ENCODE measurements at regions not wholly inside any gene's neighbourhood (a gene's known extent, or its start where the extent isn't known, plus 50 kb on each side); places are given as distances from the start of the nearest gene placed in this dataset.

- Histone ChIP-seq H3K79me2 (no peaks in the 10 kb centered on the region), H3K9me3 (ENCODE audit: control insufficient read depth, low read length) (no peaks in the 10 kb centered on the region), H3K36me3 (ENCODE audit: control insufficient read depth, insufficient read depth, low read length) (no peaks in the 10 kb centered on the region), H3K9ac (no peak overlapping the region), H3K4me2 (ENCODE audit: low read length) (no peak overlapping the region), H3K4me1 (peaks cover 2% of the 10 kb centered on the region), H2AFZ (no peak overlapping the region), H3K27me3 (ENCODE audit: control insufficient read depth, insufficient read depth, low read length) (no peaks in the 10 kb centered on the region), H3K4me3 (ENCODE audit: low read depth, low read length) (no peak overlapping the region), H3K27ac (no peak overlapping the region)
- TF ChIP-seq CTCF (IDR thresholded peaks at IDR 0.05), result no peak
Measured at GRCh38 chr10:128206676-128207075, 80.5 kb upstream of the MKI67 start.

DNA sequence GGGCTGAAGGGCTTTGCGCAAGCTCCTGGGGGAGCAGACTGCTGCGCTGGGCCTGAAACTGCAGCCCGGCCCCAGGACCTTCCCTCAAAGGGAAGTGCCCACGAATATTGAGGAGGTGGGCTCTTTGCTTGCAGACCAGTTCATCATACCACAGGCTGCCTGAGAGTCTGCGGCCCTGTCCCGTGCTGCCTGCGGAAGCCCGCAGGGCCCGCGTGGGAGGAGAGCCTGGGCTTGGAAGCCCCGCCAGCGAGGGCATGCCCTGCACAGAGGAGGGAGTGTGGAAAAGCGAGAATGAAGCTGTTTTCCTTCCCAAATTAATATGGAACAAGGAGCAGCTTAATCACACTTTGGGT lies 83.6 kb upstream of the MKI67 start:
- H3K27ac ChIP-seq, result no peak overlapping the region
- no peaks in the 10 kb centered on the region for H3K27me3 ChIP-seq (ENCODE audit: control insufficient read depth, insufficient read depth, low read length)
- peak overlapping the region; percentile 93 for H2AFZ ChIP-seq
- H3K9me3 ChIP-seq (ENCODE audit: control insufficient read depth, low read length), result no peaks in the 10 kb centered on the region
- no peak overlapping the region for H3K9ac ChIP-seq
- TF ChIP-seq CTCF (IDR thresholded peaks at IDR 0.05), result no peak
- no peak overlapping the region for H3K4me2 ChIP-seq (ENCODE audit: low read length)
- peaks cover 2% of the 10 kb centered on the region for H3K4me1 ChIP-seq
- no peaks in the 10 kb centered on the region for H3K79me2 ChIP-seq
- H3K36me3 ChIP-seq (ENCODE audit: control insufficient read depth, insufficient read depth, low read length), result no peaks in the 10 kb centered on the region
- no peak overlapping the region for H3K4me3 ChIP-seq (ENCODE audit: low read depth, low read length)

DNA sequence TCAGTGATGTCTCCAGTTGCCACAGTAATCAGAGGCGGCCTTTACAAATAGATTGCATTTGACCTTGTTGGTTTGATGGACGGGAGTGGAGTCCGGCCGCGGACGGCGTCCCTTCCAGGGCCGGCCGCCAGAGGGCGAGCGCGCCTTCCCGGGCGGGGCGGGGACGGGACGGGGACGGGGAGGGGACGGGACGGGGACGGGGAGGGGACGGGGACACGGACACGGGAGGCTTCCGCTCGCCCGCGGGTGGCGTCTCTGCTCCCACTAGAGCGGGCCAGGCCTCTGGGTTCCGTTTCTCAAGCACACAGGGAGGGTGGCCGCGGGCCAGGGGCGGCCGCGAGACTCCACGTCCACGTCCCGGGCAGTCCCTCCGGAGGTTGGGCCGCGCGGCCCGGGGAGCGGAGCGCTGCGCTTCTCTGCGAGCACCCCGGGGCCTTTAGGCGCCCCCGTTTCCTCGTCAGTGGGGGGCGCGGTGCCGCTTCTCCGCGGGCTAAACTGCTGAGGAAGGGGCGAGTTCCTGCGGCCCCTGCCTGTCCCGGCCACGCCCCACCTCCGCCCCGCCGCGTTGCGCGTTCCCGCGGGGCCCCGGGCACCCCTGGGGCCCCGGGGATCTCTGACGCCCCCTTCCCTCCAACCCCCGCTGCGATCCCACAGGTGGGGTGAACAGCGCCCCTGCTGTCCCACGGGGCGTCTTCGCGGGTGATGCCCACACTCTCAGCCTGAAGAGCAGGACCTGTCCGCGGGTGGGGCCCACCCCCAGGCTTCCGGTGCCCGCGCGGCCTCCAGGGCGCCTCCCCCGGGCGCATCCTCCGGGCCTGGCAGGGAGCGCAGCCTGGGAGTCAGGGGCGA lies 84.2 kb upstream of the MKI67 start:
- Histone ChIP-seq H3K79me2 (no peaks in the 10 kb centered on the region), H2AFZ (peak overlapping the region; percentile 93), H3K4me2 (ENCODE audit: low read length) (peak overlapping the region; percentile 57), H3K9ac (no peak overlapping the region), H3K4me3 (ENCODE audit: low read depth, low read length) (peak overlapping the region; percentile 61), H3K4me1 (peaks cover 2% of the 10 kb centered on the region), H3K9me3 (ENCODE audit: control insufficient read depth, low read length) (no peaks in the 10 kb centered on the region), H3K27ac (no peak overlapping the region), H3K27me3 (ENCODE audit: control insufficient read depth, insufficient read depth, low read length) (no peaks in the 10 kb centered on the region), H3K36me3 (ENCODE audit: control insufficient read depth, insufficient read depth, low read length) (no peaks in the 10 kb centered on the region)
- TF ChIP-seq CTCF (IDR thresholded peaks at IDR 0.05), result peak; percentile 48

DNA sequence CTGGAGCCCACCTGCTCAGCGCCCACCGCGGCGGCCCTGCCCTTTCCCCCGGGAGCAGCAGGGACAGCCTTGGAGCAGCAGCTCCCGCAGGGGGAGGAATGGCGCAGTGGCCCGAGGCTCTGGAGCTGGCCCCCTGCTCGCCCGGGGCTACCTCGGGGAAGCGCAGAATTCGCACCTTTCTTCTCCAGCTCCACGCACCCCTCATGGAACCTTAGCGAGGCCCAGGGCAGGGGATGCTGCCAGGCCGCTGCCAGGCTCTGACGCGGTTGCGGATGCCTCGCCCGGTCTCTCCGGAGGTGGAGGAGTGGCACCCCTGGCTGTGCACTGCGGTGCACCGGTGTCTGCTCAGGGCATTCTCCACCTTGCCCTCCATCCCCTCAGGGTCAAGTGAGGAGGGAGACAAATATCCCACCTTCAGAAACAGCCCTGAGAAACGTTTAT lies 84.9 kb upstream of the MKI67 start:
- H3K79me2 ChIP-seq, result no peaks in the 10 kb centered on the region
- H3K4me3 ChIP-seq (ENCODE audit: low read depth, low read length), result no peak overlapping the region
- no peak overlapping the region for H3K27ac ChIP-seq
- no peaks in the 10 kb centered on the region for H3K9me3 ChIP-seq (ENCODE audit: control insufficient read depth, low read length)
- H3K9ac ChIP-seq, result no peak overlapping the region
- H3K27me3 ChIP-seq (ENCODE audit: control insufficient read depth, insufficient read depth, low read length), result no peaks in the 10 kb centered on the region
- no peaks in the 10 kb centered on the region for H3K36me3 ChIP-seq (ENCODE audit: control insufficient read depth, insufficient read depth, low read length)
- peak overlapping the region; percentile 93 for H2AFZ ChIP-seq
- H3K4me2 ChIP-seq (ENCODE audit: low read length), result no peak overlapping the region
- H3K4me1 ChIP-seq, result peaks cover 2% of the 10 kb centered on the region
- TF ChIP-seq CTCF (IDR thresholded peaks at IDR 0.05), result no peak

All from parathyroid adenoma (tissue), 2 donors.